ENCODE measurements at regions not wholly inside any gene's neighbourhood (a gene's known extent, or its start where the extent isn't known, plus 50 kb on each side); places are given as distances from the start of the nearest gene placed in this dataset.

DNA sequence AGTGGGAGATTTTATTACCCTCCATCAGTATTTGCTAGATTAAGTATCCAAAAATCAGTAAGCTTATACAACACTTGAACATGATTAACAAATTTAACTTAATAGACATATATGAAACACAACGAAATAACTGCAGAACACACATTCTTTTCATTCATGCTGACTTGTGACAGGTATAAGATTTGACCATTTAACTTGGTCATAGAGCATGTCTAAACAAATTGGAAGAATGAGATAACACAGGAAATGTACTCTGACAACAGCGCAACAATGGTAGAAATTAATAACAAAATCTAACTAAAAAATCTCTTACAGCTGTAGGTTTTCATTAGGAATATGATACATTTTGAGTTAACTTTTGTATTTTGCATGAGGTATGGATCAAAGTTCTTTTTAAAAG is 62.4 kb upstream of the TTLL7 start:
- Histone ChIP-seq H2BK5ac (ENCODE audit: low read depth, low read length, poor library complexity, severe bottlenecking) (no peak overlapping the region), H4K8ac (ENCODE audit: low read length) (no peak overlapping the region), H2AK5ac (ENCODE audit: low read length, severe bottlenecking) (no peak overlapping the region), H3K36me3 (ENCODE audit: control insufficient read depth in 1 of 2, insufficient read depth in 2 of 2, low read depth in 1 of 2, low read length in 2 of 2) (no peaks in the 10 kb centered on the region), H2AFZ (ENCODE audit: low read depth, low read length) (no peak overlapping the region), H2BK120ac (ENCODE audit: low read depth, low read length) (no peak overlapping the region), H3K18ac (ENCODE audit: low read depth in 1 of 2, low read length in 2 of 2) (no peak overlapping the region), H3K4me1 (ENCODE audit: control insufficient read depth, insufficient read depth, low read depth, low read length) (no peaks in the 10 kb centered on the region), H3K4me2 (ENCODE audit: low read length, poor library complexity, severe bottlenecking) (no peak overlapping the region), H3K4ac (ENCODE audit: low read depth in 1 of 2, low read length in 2 of 2) (no peak overlapping the region), H3K27me3 (ENCODE audit: control insufficient read depth in 1 of 2, insufficient read depth in 1 of 2, low read length in 2 of 2) (no peaks in the 10 kb centered on the region), H3K4me3 (ENCODE audit: insufficient read depth in 1 of 2, low read depth in 1 of 2, low read length in 2 of 2) (no peak overlapping the region), H3K14ac (ENCODE audit: low read length in 2 of 2) (no peak overlapping the region), H3K23ac (ENCODE audit: low read length in 2 of 2) (no peak overlapping the region), H2BK12ac (ENCODE audit: low read length in 2 of 2) (no peak overlapping the region), H4K91ac (ENCODE audit: low read length) (no peak overlapping the region), H3K9ac (ENCODE audit: low read length) (no peak overlapping the region), H2BK15ac (ENCODE audit: low read depth, poor library complexity, severe bottlenecking) (no peak overlapping the region), H3K27ac (ENCODE audit: low read length, poor library complexity, severe bottlenecking) (no peak overlapping the region), H3K79me1 (replicated peaks; ENCODE audit: low read length, poor library complexity, severe bottlenecking) (no peaks in the 10 kb centered on the region), H3K9me3 (ENCODE audit: control insufficient read depth, low read length) (no peaks in the 10 kb centered on the region)
- 100% methylated on average over 1 of the region's 2 CpGs for WGBS
- no peak for DNase-seq

DNA sequence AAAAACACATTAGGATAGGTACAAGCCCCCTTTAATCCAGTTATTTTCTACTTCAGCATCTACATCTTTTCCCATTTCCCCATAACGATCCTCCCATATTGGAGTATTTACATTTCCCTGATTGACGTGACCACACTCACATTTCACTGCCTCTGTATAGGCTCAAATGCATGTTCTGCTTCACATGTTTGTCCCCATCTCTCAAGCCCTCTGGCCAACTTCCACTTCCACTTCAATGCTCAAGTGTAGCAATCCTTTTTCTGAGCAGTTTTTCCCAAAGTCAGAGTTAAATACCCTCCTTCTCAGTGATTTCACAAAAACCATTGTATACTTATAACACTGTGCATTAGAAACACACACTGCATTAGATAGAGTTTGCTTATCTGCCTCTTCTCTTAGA is 61.8 kb upstream of the TTLL7 start:
- no peaks in the 10 kb centered on the region for H3K36me3 ChIP-seq (ENCODE audit: control insufficient read depth in 1 of 2, insufficient read depth in 2 of 2, low read depth in 1 of 2, low read length in 2 of 2)
- no peak overlapping the region for H3K23ac ChIP-seq (ENCODE audit: low read length in 2 of 2)
- no peak overlapping the region for H3K4me2 ChIP-seq (ENCODE audit: low read length, poor library complexity, severe bottlenecking)
- no peak overlapping the region for H3K4ac ChIP-seq (ENCODE audit: low read depth in 1 of 2, low read length in 2 of 2)
- H2BK120ac ChIP-seq (ENCODE audit: low read depth, low read length), result no peak overlapping the region
- H3K27ac ChIP-seq (ENCODE audit: low read length, poor library complexity, severe bottlenecking), result no peak overlapping the region
- H2BK15ac ChIP-seq (ENCODE audit: low read depth, poor library complexity, severe bottlenecking), result no peak overlapping the region
- H2AK5ac ChIP-seq (ENCODE audit: low read length, severe bottlenecking), result no peak overlapping the region
- no peak overlapping the region for H3K4me3 ChIP-seq (ENCODE audit: insufficient read depth in 1 of 2, low read depth in 1 of 2, low read length in 2 of 2)
- no peaks in the 10 kb centered on the region for H3K27me3 ChIP-seq (ENCODE audit: control insufficient read depth in 1 of 2, insufficient read depth in 1 of 2, low read length in 2 of 2)
- H3K79me1 ChIP-seq (replicated peaks; ENCODE audit: low read length, poor library complexity, severe bottlenecking), result no peaks in the 10 kb centered on the region
- H3K14ac ChIP-seq (ENCODE audit: low read length in 2 of 2), result no peak overlapping the region
- H4K91ac ChIP-seq (ENCODE audit: low read length), result no peak overlapping the region
- H2BK12ac ChIP-seq (ENCODE audit: low read length in 2 of 2), result no peak overlapping the region
- no peaks in the 10 kb centered on the region for H3K4me1 ChIP-seq (ENCODE audit: control insufficient read depth, insufficient read depth, low read depth, low read length)
- H2BK5ac ChIP-seq (ENCODE audit: low read depth, low read length, poor library complexity, severe bottlenecking), result no peak overlapping the region
- no peaks in the 10 kb centered on the region for H3K9me3 ChIP-seq (ENCODE audit: control insufficient read depth, low read length)
- DNase-seq, result peak; percentile 24
- WGBS, result 65% methylated on average over 2 of the region's 2 CpGs
- no peak overlapping the region for H3K9ac ChIP-seq (ENCODE audit: low read length)
- no peak overlapping the region for H2AFZ ChIP-seq (ENCODE audit: low read depth, low read length)
- H3K18ac ChIP-seq (ENCODE audit: low read depth in 1 of 2, low read length in 2 of 2), result no peak overlapping the region
- H4K8ac ChIP-seq (ENCODE audit: low read length), result no peak overlapping the region

DNA sequence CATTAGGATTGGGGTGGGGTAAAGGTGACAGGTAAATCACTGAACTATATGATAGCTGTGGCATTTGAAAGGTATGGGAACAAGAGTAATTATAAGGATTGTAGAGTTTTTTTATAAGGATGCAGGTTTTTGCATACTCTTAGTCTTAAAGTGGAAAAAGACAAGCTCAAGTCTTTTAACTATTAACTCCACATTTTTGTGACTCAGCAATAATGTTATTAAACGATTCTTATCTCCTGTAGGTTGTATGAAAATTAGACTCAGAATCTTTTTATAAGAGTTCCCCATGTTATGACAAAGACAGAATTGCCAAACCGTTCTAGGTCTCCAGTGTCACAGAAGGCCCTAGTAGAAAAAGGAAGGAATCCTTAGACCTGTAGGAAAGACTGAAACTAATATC is 49.9 kb upstream of the TTLL7 start:
- Histone ChIP-seq H2AFZ (ENCODE audit: low read depth, low read length) (no peak overlapping the region), H3K27ac (ENCODE audit: low read length, poor library complexity, severe bottlenecking) (no peak overlapping the region), H3K4me3 (ENCODE audit: insufficient read depth in 1 of 2, low read depth in 1 of 2, low read length in 2 of 2) (no peak overlapping the region), H2BK12ac (ENCODE audit: low read length in 2 of 2) (no peak overlapping the region), H3K23ac (ENCODE audit: low read length in 2 of 2) (no peak overlapping the region), H3K14ac (ENCODE audit: low read length in 2 of 2) (no peak overlapping the region), H2AK5ac (ENCODE audit: low read length, severe bottlenecking) (no peak overlapping the region), H2BK15ac (ENCODE audit: low read depth, poor library complexity, severe bottlenecking) (no peak overlapping the region), H2BK5ac (ENCODE audit: low read depth, low read length, poor library complexity, severe bottlenecking) (no peak overlapping the region), H3K4me2 (ENCODE audit: low read length, poor library complexity, severe bottlenecking) (no peak overlapping the region), H3K79me1 (replicated peaks; ENCODE audit: low read length, poor library complexity, severe bottlenecking) (no peaks in the 10 kb centered on the region), H3K4ac (ENCODE audit: low read depth in 1 of 2, low read length in 2 of 2) (no peak overlapping the region), H3K18ac (ENCODE audit: low read depth in 1 of 2, low read length in 2 of 2) (no peak overlapping the region), H2BK120ac (ENCODE audit: low read depth, low read length) (no peak overlapping the region), H3K9ac (ENCODE audit: low read length) (no peak overlapping the region), H3K36me3 (ENCODE audit: control insufficient read depth in 1 of 2, insufficient read depth in 2 of 2, low read depth in 1 of 2, low read length in 2 of 2) (no peaks in the 10 kb centered on the region), H4K8ac (ENCODE audit: low read length) (no peak overlapping the region), H3K9me3 (ENCODE audit: control insufficient read depth, low read length) (no peaks in the 10 kb centered on the region), H3K4me1 (ENCODE audit: control insufficient read depth, insufficient read depth, low read depth, low read length) (no peaks in the 10 kb centered on the region), H4K91ac (ENCODE audit: low read length) (no peak overlapping the region), H3K27me3 (ENCODE audit: control insufficient read depth in 1 of 2, insufficient read depth in 1 of 2, low read length in 2 of 2) (no peaks in the 10 kb centered on the region)
- 86% methylated on average over 1 of the region's 2 CpGs for WGBS
- DNase-seq, result no peak

Data from mesenchymal stem cell (in vitro differentiated cells and primary cell).